GM23338 (cell line): ENCODE measurements at regions not wholly inside any gene's neighbourhood (a gene's known extent, or its start where the extent isn't known, plus 50 kb on each side); places are given as distances from the start of the nearest gene placed in this dataset.
A peak's percentile ranks its signal among the peaks of the same experiment; 100 is the strongest.

ENCODE experiments used
- ATAC-seq: fragments of 200-7000 bp; cut with Tn5 transposase; 3 replicates; pipeline ENCODE4 v1.9.1; 2020
- DNase-seq: peaks from one replicate; pipeline ENCODE4 v3.0.0-alpha.2; 2015; ENCODE audit warnings: low spot score
- H2AFZ ChIP-seq: fragments of 200-600 bp; sonication (generic); 2 replicates; pipeline ENCODE4 v1.8.0; 2016; ENCODE audit warnings: antibody characterized with exemption, mild to moderate bottlenecking, moderate library complexity
- H3F3A ChIP-seq: fragments of 200-600 bp; sonication (generic); replicated peaks from 2 replicates; pipeline ENCODE4 v1.8.0; 2017; ENCODE audit warnings: antibody characterized with exemption, mixed run types, low read depth
- H3K27ac ChIP-seq: fragments of 200-600 bp; sonication (generic); 2 replicates; pipeline ENCODE4 v1.6.1; 2016; ENCODE audit warnings: low read depth
- H3K27me3 ChIP-seq: fragments of 200-600 bp; sonication (generic); 2 replicates; pipeline ENCODE4 v1.8.0; 2016; ENCODE audit warnings: mild to moderate bottlenecking, mixed run types, moderate library complexity; ENCODE audit not compliant: insufficient read depth
- H3K36me3 ChIP-seq: fragments of 200-600 bp; sonication (generic); 2 replicates; pipeline ENCODE4 v1.8.0; 2016; ENCODE audit warnings: mild to moderate bottlenecking; ENCODE audit not compliant: insufficient read depth
- H3K4me1 ChIP-seq: fragments of 200-600 bp; sonication (generic); 2 replicates; pipeline ENCODE4 v1.8.0; 2016; ENCODE audit warnings: mild to moderate bottlenecking, moderate library complexity; ENCODE audit not compliant: insufficient read depth
- H3K4me2 ChIP-seq: fragments of 200-600 bp; sonication (generic); 2 replicates; pipeline ENCODE4 v1.7.1; 2017; ENCODE audit warnings: mixed run types
- H3K4me3 ChIP-seq: fragments of 200-600 bp; sonication (generic); 2 replicates; pipeline ENCODE4 v1.6.1; 2016; ENCODE audit warnings: mixed run types
- H3K79me2 ChIP-seq: fragments of 200-600 bp; sonication (generic); replicated peaks from 2 replicates; pipeline ENCODE4 v1.8.0; 2017; ENCODE audit warnings: mild to moderate bottlenecking; ENCODE audit not compliant: insufficient read depth
- H3K9me2 ChIP-seq: fragments of 200-600 bp; sonication (generic); 2 replicates; pipeline ENCODE4 v1.8.0; 2017; ENCODE audit not compliant: insufficient read depth
- H4K20me1 ChIP-seq: fragments of 200-600 bp; sonication (generic); replicated peaks from 2 replicates; pipeline ENCODE4 v1.8.0; 2017; ENCODE audit warnings: mild to moderate bottlenecking; ENCODE audit not compliant: insufficient read depth
- H3K27ac Mint-ChIP-seq: 2 replicates; pipeline ENCODE4 v1.8.0; 2020; ENCODE audit warnings: inconsistent platforms, mild to moderate bottlenecking, moderate library complexity, mixed read lengths
- H3K27me3 Mint-ChIP-seq: 3 replicates; pipeline ENCODE4 v1.8.0; 2022; ENCODE audit warnings: low read depth, mild to moderate bottlenecking, moderate library complexity, mixed read lengths, inconsistent platforms; ENCODE audit not compliant: insufficient read depth, poor library complexity
- H3K36me3 Mint-ChIP-seq: 3 replicates; pipeline ENCODE4 v1.8.0; 2021; ENCODE audit warnings: low read depth, mild to moderate bottlenecking, inconsistent platforms, moderate library complexity, mixed read lengths
- H3K4me1 Mint-ChIP-seq: 3 replicates; pipeline ENCODE4 v1.8.0; 2020; ENCODE audit warnings: mild to moderate bottlenecking, inconsistent platforms, mixed read lengths
- H3K4me3 Mint-ChIP-seq: 3 replicates; pipeline ENCODE4 v1.8.0; 2021; ENCODE audit warnings: moderate library complexity, mild to moderate bottlenecking, inconsistent platforms, mixed read lengths
- H3K9me3 Mint-ChIP-seq: 3 replicates; pipeline ENCODE4 v1.8.0; 2020; ENCODE audit warnings: moderate library complexity, mild to moderate bottlenecking, inconsistent platforms, mixed read lengths
- CREB1 ChIP-seq: fragments of 250-450 bp; sonication (Bioruptor Pico); IDR thresholded peaks from 2 replicates; pipeline ENCODE4 v1.5.0; 2020; ENCODE audit warnings: low read depth, mild to moderate bottlenecking, moderate library complexity
- EZH2 ChIP-seq: fragments of 200-600 bp; sonication (generic); IDR thresholded peaks from one replicate; pipeline ENCODE4 v1.8.0; 2017; ENCODE audit warnings: antibody characterized with exemption, mild to moderate bottlenecking, low read depth; ENCODE audit not compliant: unreplicated experiment
- EZH2phosphoT487 ChIP-seq: fragments of 200-600 bp; sonication (generic); IDR thresholded peaks from one replicate; pipeline ENCODE4 v1.8.1; 2018; ENCODE audit warnings: antibody characterized with exemption; ENCODE audit not compliant: unreplicated experiment
- JUNB ChIP-seq: IDR thresholded peaks from one replicate; pipeline ENCODE4 v1.6.1; 2016; ENCODE audit warnings: antibody characterized with exemption; ENCODE audit not compliant: unreplicated experiment
- NANOG ChIP-seq: IDR thresholded peaks from 2 replicates; pipeline ENCODE4 v1.6.1; 2016; ENCODE audit warnings: antibody characterized with exemption, borderline replicate concordance
- POLR2AphosphoS5 ChIP-seq: IDR thresholded peaks from 2 replicates; pipeline ENCODE4 v1.6.1; 2016; ENCODE audit warnings: antibody characterized with exemption, low read depth
- STAT1 ChIP-seq: IDR thresholded peaks from one replicate; pipeline ENCODE4 v1.6.1; 2016; ENCODE audit warnings: antibody characterized with exemption; ENCODE audit not compliant: unreplicated experiment
- ZNF114 ChIP-seq: fragments of 250-450 bp; sonication (Bioruptor Pico); IDR thresholded peaks from 2 replicates; pipeline ENCODE4 v1.5.0; 2020; ENCODE audit warnings: mild to moderate bottlenecking, moderate library complexity
- ZNF331 ChIP-seq: fragments of 250-450 bp; sonication (Bioruptor Pico); IDR thresholded peaks from 2 replicates; pipeline ENCODE4 v1.5.0; 2020; ENCODE audit warnings: low read depth, mild to moderate bottlenecking, moderate library complexity
- TF ChIP-seq, protein P1 (sequence below): IDR thresholded peaks from 2 replicates; pipeline ENCODE4 v1.6.1; 2016; ENCODE audit warnings: antibody characterized with exemption
- TF ChIP-seq, protein P2 (sequence below), 2 experiments: fragments of 200-600 bp in 1 of 2; sonication (generic) in 1 of 2; conservative IDR thresholded peaks; 2 replicates each; pipeline versions ENCODE4 v1.5.1 to v1.6.1; 2016 to 2017; ENCODE audit warnings: antibody characterized with exemption in 2 of 2, low read depth in 2 of 2, mild to moderate bottlenecking in 2 of 2, moderate library complexity in 1 of 2
- TF ChIP-seq, protein P3 (sequence below): fragments of 250-450 bp; sonication (Bioruptor Pico); IDR thresholded peaks from 2 replicates; pipeline ENCODE4 v1.5.0; 2020; ENCODE audit warnings: mild to moderate bottlenecking, moderate library complexity
- TF ChIP-seq, protein P4 (sequence below): IDR thresholded peaks from one replicate; pipeline ENCODE4 v1.6.1; 2018; ENCODE audit warnings: antibody characterized with exemption; ENCODE audit not compliant: unreplicated experiment

DNA sequence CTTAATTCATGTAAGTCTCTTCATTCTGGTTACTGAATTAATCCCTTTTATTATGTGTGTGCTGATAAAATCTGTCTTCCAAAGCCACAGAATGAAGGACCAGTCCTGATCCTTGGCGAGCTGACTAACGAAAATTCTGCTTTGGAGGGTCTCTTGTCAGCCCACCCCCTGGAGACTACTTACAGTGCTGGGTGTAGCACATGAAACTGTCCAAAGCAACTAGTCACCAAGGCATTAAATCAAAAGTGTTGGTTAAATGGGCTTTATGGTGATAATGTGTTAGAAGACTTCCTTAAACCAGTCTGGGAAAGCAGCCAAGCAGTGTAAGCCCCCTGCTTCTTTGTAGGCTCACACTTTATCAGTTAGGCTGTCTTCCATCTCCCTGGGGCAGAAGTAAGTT, 420.2 kb downstream of the SUCLG1 start:
- DNase-seq, result no peak

More for the DNA sequence above, 420.2 kb downstream of the SUCLG1 start:
- no peak overlapping the region for H3K27ac Mint-ChIP-seq
- no peaks in the 10 kb centered on the region for H3K4me1 Mint-ChIP-seq
- Histone ChIP-seq H2AFZ (peak overlapping the region; percentile 59; the same call in 1 of the 2 replicates), H3K4me1 (no peaks in the 10 kb centered on the region), H3K36me3 (no peaks in the 10 kb centered on the region), H3K4me2 (no peak overlapping the region), H3K27me3 (no peaks in the 10 kb centered on the region), H3K9me2 (0 out of 2 replicates have a peak, but pooled peaks cover 3% of the 10 kb centered on the region), H3K4me3 (no peak overlapping the region), H3F3A (no peaks in the 10 kb centered on the region), H3K79me2 (no peaks in the 10 kb centered on the region), H4K20me1 (no peaks in the 10 kb centered on the region), H3K27ac (no peak overlapping the region)
- no peaks in the 10 kb centered on the region for H3K27me3 Mint-ChIP-seq
- H3K4me3 Mint-ChIP-seq, result no peak overlapping the region
- no peak for ATAC-seq
- TF ChIP-seq ZNF114 (CRISPR knock-in tag), result no peak
- TF ChIP-seq STAT1, result no peak
- no peak for TF ChIP-seq JUNB
- TF ChIP-seq CREB1 (CRISPR knock-in tag), result no peak
- TF ChIP-seq, protein P1, sequence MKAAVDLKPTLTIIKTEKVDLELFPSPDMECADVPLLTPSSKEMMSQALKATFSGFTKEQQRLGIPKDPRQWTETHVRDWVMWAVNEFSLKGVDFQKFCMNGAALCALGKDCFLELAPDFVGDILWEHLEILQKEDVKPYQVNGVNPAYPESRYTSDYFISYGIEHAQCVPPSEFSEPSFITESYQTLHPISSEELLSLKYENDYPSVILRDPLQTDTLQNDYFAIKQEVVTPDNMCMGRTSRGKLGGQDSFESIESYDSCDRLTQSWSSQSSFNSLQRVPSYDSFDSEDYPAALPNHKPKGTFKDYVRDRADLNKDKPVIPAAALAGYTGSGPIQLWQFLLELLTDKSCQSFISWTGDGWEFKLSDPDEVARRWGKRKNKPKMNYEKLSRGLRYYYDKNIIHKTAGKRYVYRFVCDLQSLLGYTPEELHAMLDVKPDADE, result no peak
- TF ChIP-seq POLR2AphosphoS5, result no peak
- TF ChIP-seq, protein P2, sequence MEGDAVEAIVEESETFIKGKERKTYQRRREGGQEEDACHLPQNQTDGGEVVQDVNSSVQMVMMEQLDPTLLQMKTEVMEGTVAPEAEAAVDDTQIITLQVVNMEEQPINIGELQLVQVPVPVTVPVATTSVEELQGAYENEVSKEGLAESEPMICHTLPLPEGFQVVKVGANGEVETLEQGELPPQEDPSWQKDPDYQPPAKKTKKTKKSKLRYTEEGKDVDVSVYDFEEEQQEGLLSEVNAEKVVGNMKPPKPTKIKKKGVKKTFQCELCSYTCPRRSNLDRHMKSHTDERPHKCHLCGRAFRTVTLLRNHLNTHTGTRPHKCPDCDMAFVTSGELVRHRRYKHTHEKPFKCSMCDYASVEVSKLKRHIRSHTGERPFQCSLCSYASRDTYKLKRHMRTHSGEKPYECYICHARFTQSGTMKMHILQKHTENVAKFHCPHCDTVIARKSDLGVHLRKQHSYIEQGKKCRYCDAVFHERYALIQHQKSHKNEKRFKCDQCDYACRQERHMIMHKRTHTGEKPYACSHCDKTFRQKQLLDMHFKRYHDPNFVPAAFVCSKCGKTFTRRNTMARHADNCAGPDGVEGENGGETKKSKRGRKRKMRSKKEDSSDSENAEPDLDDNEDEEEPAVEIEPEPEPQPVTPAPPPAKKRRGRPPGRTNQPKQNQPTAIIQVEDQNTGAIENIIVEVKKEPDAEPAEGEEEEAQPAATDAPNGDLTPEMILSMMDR (conservative IDR thresholded peaks at IDR 0.05; ENCODE audit: low read depth in 2 of 2), result no peak
- no peak for TF ChIP-seq NANOG
- TF ChIP-seq, protein P3, sequence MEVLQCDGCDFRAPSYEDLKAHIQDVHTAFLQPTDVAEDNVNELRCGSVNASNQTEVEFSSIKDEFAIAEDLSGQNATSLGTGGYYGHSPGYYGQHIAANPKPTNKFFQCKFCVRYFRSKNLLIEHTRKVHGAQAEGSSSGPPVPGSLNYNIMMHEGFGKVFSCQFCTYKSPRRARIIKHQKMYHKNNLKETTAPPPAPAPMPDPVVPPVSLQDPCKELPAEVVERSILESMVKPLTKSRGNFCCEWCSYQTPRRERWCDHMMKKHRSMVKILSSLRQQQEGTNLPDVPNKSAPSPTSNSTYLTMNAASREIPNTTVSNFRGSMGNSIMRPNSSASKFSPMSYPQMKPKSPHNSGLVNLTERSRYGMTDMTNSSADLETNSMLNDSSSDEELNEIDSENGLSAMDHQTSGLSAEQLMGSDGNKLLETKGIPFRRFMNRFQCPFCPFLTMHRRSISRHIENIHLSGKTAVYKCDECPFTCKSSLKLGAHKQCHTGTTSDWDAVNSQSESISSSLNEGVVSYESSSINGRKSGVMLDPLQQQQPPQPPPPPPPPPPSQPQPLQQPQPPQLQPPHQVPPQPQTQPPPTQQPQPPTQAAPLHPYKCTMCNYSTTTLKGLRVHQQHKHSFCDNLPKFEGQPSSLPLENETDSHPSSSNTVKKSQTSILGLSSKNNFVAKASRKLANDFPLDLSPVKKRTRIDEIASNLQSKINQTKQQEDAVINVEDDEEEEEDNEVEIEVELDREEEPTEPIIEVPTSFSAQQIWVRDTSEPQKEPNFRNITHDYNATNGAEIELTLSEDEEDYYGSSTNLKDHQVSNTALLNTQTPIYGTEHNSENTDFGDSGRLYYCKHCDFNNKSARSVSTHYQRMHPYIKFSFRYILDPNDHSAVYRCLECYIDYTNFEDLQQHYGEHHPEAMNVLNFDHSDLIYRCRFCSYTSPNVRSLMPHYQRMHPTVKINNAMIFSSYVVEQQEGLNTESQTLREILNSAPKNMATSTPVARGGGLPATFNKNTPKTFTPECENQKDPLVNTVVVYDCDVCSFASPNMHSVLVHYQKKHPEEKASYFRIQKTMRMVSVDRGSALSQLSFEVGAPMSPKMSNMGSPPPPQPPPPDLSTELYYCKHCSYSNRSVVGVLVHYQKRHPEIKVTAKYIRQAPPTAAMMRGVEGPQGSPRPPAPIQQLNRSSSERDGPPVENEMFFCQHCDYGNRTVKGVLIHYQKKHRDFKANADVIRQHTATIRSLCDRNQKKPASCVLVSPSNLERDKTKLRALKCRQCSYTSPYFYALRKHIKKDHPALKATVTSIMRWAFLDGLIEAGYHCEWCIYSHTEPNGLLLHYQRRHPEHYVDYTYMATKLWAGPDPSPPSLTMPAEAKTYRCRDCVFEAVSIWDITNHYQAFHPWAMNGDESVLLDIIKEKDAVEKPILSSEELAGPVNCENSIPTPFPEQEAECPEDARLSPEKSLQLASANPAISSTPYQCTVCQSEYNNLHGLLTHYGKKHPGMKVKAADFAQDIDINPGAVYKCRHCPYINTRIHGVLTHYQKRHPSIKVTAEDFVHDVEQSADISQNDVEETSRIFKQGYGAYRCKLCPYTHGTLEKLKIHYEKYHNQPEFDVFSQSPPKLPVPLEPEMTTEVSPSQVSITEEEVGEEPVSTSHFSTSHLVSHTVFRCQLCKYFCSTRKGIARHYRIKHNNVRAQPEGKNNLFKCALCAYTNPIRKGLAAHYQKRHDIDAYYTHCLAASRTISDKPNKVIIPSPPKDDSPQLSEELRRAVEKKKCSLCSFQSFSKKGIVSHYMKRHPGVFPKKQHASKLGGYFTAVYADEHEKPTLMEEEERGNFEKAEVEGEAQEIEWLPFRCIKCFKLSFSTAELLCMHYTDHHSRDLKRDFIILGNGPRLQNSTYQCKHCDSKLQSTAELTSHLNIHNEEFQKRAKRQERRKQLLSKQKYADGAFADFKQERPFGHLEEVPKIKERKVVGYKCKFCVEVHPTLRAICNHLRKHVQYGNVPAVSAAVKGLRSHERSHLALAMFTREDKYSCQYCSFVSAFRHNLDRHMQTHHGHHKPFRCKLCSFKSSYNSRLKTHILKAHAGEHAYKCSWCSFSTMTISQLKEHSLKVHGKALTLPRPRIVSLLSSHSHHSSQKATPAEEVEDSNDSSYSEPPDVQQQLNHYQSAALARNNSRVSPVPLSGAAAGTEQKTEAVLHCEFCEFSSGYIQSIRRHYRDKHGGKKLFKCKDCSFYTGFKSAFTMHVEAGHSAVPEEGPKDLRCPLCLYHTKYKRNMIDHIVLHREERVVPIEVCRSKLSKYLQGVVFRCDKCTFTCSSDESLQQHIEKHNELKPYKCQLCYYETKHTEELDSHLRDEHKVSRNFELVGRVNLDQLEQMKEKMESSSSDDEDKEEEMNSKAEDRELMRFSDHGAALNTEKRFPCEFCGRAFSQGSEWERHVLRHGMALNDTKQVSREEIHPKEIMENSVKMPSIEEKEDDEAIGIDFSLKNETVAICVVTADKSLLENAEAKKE (CRISPR knock-in tag), result no peak
- no peak for TF ChIP-seq EZH2phosphoT487
- no peak for TF ChIP-seq ZNF331
- TF ChIP-seq EZH2, result no peak
- TF ChIP-seq, protein P4, sequence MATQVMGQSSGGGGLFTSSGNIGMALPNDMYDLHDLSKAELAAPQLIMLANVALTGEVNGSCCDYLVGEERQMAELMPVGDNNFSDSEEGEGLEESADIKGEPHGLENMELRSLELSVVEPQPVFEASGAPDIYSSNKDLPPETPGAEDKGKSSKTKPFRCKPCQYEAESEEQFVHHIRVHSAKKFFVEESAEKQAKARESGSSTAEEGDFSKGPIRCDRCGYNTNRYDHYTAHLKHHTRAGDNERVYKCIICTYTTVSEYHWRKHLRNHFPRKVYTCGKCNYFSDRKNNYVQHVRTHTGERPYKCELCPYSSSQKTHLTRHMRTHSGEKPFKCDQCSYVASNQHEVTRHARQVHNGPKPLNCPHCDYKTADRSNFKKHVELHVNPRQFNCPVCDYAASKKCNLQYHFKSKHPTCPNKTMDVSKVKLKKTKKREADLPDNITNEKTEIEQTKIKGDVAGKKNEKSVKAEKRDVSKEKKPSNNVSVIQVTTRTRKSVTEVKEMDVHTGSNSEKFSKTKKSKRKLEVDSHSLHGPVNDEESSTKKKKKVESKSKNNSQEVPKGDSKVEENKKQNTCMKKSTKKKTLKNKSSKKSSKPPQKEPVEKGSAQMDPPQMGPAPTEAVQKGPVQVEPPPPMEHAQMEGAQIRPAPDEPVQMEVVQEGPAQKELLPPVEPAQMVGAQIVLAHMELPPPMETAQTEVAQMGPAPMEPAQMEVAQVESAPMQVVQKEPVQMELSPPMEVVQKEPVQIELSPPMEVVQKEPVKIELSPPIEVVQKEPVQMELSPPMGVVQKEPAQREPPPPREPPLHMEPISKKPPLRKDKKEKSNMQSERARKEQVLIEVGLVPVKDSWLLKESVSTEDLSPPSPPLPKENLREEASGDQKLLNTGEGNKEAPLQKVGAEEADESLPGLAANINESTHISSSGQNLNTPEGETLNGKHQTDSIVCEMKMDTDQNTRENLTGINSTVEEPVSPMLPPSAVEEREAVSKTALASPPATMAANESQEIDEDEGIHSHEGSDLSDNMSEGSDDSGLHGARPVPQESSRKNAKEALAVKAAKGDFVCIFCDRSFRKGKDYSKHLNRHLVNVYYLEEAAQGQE, result no peak
- no peaks in the 10 kb centered on the region for H3K36me3 Mint-ChIP-seq
- no peaks in the 10 kb centered on the region for H3K9me3 Mint-ChIP-seq
